NCI-H146 (cell line): ENCODE measurements at regions not wholly inside any gene's neighbourhood (a gene's known extent, or its start where the extent isn't known, plus 50 kb on each side); places are given as distances from the start of the nearest gene placed in this dataset.
"Not testable (repeated sequence)": the region's sequence is repeated elsewhere in the genome, so short reads cannot be mapped to it uniquely, and the experiment has no call there.

ENCODE experiments used
- DNase-seq: peaks from one replicate; lab custom pipeline; 2025; lab: John Stamatoyannopoulos, UW

DNA sequence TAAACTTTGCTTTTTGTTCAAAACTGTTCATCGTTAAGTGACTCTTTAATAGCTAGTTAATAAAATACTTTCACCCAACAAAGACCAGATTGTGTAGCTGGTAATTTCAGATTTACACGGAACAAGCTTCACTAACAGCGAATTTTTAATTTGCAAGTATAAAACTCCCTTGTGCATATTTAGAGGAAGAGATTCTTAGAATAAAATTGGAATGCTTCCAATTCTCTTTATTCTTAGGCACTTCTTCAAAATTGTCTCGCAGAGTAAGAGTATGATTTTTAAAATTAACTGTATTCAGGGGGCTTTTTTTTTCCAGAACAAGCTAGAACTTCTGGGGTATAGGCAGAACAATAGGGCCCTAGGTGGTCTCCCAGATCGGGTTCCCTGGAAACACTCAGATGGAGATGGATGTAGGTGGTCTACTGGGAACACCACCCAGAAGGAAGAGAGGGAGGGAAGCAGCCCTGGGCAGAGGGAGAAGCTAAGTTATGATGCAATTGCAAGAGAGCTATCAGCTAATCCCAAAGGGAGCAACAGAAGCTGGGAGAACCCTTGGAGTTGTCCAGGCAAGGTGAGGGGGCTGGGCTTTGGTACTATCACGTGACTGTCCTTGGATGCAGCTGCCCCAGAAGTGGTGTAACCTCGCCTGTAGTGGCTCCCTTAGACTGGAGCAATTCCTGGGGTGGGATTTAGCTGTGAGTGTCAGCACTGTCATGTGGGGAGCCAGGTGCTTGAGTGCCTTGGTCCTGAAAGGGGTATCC lies 151.7 kb upstream of the ASB18 start:
- no peak for DNase-seq

DNA sequence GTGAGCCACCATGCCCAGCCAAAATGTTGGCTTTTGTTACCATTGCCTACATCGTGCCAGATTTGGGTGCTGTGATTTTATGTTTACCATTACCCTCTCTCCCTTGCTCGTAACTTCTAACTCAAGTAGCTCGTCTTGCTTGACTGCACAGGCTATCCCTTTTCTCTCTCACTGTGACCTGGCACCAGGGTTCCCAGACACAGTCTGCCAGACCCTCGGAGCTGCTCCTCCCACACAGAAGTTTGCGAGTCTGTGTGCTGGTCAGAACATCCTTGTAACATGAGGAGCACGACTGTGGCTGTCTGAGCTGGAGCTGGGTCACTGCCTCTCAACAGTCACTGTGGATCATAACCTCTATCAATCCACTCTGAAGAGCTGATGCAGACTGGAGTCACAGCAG lies 152.5 kb upstream of the ACKR3 start:
- DNase-seq = no peak

DNA sequence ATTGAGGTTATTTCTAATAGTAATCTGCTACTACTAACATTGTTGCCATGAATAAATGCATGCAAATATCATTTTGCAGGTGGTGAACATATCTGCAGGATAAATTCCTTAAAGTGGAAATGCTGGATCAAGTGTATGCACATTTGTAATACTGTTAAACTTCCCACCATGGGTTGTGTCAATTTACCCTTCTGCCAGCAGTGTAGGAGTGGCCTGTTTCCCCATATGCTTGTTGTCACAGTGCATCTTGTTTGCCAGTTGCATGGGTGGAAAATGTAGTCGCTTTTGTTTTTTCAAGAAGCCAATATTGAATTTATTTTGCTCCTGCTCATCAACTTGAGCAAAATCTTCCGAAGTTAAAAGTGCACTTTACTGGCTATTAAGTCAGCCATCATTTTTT lies 139.0 kb upstream of the ACKR3 start:
- DNase-seq = no peak

DNA sequence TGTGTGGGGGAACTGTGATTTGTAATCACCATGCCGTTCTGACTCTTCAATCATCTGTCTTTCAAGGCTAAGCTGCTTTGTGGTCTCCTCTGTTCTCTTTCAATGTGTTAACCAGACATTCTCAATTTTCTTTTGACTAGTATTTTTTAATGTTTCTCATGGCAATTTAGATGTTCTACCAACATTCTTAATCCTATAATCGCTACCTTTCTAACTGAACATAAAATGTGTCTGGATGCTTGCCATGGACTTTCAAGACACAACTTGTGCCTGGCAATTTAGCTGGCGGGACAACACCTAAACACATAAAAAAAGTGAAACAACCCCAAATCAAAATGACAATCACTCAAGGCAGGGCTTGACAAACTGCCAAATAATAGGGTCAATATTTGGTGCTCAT lies 135.0 kb upstream of the ACKR3 start:
- DNase-seq = no peak

DNA sequence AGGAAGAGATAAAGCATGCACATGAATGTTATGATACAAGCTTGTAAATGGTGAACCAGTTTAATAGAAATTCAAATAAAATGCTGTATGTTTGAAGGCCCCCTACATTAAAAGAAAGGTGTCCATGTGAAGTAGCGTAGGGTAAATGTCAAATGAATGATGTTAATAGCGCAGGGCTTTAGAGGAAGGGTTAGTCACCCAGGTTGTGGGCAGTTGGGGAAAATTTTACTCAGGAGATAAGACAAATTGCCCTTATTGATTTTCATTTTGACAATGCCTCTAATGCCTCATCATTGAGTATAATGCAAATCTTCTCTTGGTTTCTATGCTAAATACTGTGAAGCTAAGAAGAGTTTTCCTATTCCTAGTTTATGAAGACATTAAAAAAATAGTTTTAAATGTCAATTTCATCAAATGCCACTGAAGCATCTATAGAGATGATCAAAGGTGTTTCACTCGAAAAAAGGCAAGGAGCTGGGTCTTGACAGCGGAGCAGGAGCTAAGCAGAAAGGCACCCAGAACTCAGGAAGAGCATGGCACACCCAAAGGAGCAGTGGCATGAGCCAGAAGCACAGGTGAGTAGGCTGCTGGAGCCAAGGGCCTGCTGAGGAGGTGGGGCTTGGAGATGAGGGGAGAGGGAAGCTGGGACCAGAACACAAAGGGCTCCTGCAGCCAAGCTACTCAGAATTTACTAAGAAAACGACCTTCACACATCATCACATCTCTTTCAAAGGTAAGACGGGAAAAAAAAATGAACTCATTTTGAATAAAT lies 129.3 kb upstream of the ACKR3 start:
- DNase-seq = no peak

DNA sequence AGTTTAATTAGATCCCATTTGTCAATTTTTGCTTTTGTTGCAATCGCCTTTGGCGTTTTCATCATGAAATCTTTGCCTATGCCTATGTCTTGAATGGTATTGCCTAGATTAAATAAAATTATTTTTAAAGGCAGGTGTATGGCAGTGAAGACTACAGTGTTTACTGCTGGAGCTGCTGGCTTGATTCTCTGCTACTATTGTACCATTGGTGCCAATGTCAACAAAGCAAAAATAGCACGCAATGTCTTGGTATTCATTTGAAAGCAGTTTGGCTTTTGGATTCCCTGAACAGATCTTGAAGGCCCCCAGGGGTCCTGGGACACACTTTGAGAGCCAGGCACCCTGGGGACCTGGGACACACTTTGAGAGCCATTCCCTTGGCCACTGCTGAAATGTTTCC lies 125.4 kb upstream of the ACKR3 start:
- no peak for DNase-seq

DNA sequence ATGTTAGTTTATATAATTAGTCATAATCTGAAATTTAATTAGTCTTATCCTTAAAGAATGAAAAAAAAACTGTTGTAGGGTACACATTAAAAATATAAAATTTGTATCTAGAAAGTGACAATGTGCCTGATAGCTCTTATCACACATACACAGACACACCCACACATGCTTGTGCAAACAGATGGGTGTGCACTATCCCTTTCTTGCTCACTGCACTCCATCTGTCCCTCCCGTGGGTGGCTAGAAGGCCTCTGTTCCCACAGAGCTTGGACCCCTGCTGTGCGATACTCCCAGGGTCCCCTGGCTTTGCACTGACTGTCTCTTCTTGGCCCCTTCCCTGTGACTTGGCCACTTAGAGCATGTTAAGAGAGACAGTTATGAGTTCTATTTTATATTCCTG lies 123.9 kb upstream of the ACKR3 start:
- DNase-seq = no peak

DNA sequence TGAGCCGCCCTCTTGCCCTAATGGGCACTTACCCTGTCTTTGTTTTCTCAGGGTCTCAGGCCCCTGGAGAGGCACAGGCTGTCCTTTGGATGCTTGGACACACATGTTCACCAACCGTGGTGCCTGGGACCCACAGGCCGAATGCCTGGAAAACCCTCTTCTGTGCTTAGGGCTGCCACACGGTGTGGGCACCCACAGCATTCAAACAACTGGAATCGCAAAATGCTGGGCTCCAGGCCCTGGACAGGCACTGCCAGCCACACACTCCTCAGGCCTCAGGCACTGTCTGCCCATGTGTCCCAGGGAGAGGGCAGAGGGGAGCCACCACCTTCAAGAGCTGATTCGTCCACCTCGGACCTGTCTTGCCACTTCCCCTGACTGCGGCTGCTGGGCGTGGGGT lies 123.1 kb upstream of the ACKR3 start:
- DNase-seq = no peak

DNA sequence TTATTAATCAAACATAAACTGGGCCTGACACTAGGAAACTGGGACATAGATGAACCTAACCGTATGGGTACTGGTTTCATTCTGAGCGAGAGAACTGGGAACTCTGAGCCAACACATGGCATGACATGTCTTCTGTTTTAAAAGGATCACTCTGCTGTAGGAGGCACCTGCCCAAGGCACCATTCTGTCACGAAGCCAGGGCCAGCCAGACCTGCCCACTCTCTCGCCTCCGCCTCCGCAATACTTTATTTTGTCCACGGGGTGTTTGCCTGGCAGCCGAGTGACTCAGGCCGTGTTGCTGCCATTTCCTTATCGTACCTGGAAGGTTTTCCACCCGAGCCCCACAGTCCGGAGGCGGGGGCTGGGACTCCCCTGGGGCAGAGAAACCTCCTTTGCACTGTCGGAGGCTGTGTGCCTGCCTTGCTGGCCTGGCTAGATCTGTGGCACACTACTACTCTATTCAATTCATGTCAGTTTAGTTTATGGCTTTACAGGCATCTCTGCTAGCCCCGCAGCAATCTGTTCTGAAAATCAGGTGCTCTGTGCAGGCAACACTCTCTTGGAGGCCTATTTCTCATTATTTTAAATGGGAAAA lies 120.4 kb upstream of the ACKR3 start:
- DNase-seq = no peak

DNA sequence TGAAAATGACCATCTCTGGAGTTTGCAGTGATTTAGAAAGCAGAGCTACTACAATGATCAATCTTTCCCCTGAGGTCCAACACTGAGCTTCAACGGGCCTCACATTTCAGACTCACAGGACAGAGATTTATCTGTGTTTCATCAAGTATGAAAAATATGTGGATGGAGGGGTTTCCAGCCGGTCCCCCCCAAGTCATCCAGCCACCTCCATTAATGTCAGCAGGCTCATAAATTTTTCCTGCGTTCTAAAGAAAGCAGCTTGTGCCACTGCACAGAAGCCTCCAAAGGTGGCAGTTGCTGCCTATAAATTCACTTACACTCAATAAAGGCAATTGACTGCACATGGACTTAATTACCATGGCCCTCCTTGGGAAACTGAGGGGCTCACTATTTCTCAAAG lies 117.4 kb upstream of the ACKR3 start:
- no peak for DNase-seq

DNA sequence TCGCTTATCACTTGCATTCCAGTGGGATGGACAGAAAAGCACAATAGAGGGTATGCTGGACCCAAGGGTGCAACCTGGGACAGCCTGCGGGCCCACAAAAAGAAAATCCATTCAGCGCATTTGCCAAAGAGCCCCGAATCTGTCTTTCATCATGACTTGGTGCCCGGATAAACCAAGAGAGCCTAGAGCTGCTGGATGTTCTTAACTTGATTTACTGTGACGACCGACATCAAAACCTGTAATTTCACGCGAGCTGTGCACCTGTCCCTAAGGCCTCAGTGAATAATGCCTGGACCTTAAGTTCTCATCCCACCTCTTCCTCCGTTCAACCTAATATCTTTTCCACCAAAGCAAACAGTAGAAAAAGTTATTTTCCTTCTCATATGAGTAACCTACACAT lies 115.5 kb upstream of the ACKR3 start:
- no peak for DNase-seq

DNA sequence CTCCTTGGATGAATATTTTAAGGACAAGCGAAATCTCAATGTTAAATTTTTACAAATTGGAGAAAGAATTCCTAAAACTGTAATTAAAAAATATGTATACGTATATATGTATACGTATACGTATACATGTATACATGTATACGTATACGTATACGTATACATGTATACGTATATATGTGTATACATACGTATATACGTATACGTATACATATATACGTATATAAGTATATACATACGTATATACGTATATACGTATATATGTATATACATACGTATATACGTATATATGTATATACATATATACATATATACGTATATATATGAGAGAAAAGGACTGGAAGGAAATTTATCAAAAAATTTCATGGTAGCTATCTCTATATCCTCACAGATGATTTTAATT lies 110.2 kb upstream of the ACKR3 start:
- DNase-seq = no peak

DNA sequence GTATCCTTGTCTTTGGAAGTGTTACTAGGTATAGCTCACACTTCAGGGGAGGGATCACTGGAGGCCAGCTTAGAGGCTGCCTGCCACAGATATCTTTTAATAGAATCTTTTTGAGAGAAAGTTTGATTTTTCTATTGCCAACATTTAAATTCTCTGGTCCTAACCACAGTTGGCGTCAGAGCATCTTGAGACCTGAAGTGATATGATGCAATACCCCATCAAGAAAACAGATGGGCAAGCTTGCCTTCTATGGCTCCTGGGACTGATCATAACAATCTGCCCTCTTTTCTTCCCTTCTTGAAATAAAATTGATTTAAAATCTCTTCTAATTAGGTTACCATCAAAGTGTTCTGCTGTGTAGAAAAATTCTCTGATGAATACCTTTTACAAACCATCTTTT lies 105.5 kb upstream of the ACKR3 start:
- no peak for DNase-seq

DNA sequence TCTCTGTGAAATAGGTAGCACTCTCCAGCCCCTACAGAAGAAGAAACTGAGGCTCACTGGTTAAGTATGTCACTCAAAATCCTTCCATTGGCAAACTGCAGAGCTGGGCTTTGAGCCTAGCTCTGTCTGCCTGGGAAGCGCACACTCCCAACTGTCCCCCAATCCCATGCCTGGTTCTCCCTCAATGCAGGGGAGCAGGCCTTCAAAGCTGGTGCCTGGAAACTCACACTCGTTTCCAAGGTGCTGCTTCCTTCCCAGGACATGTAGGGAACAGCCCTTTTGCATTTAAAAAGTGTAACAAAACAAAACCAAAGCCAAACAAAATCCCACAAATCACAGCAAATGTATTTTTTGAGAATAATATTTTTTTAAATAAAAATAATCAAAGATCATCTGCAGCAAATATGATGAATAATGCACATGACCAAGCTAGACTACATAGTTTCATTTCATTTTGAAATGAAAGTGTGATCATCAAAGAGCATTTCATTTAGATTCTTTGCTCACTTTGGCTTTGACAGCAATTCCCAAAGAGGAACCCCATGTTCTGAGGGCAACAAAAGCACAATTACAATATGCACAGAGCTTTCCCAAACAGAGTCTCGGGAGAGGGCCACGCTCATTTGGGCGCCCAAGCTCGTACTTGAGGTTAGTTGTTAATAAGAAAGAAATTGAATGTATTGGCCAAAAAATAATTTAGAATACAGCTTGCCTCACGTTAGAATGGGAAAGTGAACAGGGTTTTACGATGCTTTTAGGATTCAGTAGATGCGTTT lies 96.7 kb upstream of the ACKR3 start:
- DNase-seq = no peak

DNA sequence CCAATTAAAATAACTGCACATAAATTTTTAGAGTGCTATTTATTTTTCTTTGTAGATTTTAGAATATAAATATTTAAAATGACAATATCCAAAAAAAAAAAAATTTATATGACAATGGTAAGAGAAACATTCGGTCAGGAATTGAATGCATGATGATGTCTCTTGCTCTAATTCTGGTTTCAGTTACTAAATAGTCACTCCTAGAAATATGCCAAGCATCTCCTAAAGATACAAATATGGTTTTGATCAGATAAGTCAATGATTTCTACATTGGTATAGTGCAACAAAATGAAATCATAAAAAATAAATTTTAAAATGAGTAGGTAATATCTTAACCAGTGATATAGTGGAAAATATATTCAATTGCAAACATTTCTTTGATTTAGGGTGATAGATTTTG lies 95.9 kb upstream of the ACKR3 start:
- DNase-seq = no peak

DNA sequence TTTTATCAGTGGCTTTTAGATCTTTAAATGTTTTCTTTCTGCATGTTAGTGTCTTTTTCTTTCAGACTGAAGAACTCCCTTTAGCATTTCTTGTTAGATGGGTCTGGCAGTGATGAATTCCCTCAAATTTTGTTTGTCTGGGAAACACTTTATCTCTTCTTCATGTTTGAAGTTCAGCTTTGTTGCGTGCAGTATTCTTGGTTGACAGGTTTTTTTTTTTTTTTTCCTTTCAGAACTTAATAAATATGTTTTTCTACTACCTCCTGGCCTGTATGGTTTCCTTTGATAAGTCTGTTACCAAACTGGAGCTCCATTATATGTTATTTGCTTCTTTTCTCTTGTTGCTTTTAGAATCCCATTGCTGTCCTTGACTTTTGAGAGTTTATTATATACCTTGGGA lies 89.8 kb upstream of the ACKR3 start:
- no peak for DNase-seq

DNA sequence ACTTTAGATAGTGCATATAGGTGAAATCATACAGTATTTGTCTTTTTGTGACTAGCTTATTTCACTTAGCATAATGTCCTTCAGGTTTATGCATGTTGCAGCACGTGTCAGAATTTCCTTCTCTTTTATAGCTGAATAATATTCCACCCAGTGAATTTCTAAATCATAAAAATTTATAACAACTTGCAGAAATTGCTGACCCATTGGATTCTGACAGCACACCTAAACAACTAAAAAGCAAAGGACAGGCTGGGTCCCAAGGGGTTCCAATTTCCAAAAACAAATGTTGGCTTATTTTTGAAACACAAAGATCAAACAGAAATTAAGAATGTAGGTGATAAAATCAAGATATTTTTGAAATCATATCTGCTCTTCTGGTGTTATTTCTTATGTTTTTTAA lies 86.5 kb upstream of the ACKR3 start:
- no peak for DNase-seq

DNA sequence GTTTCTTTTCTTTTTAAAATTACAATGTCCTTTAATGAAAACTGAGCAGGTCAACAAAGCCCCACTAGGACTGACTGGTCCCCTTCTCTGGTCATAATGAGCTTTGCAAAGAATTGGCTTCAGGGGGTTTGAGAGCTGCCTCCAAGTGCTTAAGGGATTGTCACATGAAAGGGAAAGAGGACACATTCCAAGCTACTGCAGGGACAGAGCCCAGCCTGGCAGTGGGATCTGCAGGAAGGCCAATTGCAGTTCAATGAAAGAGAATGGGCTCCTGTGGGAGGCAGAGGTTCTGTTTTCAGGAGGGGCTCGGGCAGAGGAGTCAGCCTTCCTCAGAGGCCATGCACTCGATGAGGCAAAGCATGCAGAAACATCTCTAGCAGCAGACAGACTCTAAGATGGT lies 84.1 kb upstream of the ACKR3 start:
- DNase-seq = no peak

DNA sequence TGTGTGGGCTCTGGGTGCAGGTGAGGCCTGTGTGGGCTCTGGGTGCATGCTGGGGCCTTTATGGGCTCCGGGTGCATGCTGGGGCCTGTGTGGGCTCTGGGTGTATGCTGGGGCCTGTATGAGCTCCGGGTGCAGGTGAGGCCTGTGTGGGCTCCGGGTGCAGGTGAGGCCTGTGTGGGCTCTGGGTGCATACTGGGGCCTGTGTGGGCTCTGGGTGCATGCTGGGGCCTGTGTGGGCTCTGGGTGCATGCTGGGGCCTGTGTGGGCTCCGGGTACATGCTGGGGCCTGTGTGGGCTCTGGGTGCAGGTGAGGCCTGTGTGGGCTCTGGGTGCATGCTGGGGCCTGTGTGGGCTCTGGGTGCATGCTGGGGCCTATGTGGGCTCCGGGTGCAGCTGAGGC lies 80.5 kb upstream of the ACKR3 start:
- not testable (repeated sequence) for DNase-seq

DNA sequence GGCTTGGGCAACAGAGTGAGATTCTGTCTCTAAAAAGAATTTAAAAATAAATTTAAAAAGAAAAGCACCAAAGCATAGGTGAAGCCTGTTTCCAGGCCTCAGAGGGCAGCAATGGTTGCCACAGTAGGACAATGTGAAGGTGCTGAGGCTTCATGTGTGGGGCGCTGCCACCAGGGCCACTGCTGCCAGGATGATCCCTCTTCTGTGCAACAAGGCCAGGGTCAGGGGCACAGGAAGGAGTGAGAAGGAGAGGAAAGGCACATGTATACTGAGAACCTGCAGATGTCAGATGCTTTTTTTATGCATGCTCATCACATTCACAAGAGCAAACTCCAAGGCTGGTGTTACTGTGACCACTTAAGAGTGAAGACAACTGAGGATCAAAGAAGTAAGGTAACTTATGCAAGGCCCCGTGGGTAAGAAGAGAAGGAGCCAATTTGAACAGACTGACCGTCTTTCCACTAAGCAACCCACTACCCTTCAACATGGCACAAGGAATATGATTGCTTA lies 79.7 kb upstream of the ACKR3 start:
- no peak for DNase-seq

DNA sequence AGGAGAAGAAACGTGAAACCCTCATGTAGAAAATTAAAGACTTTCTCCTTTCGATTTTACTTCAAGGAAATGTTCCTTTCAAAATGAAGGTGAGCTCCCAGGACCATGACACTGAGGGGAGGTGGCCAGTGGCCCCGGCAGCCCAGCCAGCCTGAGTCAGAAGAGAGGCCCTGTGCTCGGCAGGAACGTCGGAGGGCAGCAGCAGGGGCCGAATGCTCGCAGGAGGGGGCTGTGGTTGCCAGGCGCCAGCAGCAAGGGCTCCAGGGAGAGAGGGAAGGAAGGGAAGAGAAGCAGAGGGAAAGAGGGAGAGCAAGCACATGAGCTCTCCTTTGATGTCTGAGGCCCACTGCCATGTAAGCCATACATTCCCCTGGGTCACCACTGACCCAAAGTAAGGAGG lies 73.3 kb upstream of the ACKR3 start:
- no peak for DNase-seq

DNA sequence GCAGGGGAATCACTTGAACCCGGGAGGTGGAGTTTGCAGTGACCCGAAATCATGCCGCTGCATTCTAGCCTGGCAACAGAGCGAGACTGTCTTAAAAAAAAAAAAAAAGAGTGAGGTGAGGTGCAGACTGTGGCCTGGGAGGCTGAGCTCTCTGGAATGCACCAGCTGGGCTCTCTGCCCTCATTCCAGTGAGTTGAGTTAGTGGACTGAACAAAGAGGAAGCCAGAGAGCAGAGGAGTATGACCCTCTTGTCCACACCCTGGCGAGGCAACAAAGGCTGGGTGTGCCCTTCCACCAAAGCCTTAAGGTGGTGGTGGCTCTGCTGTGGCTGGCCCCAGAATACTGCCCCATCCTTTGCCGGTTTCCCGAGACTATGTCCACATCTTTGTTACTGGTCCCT lies 71.3 kb upstream of the ACKR3 start:
- DNase-seq = no peak
